ENCODE measurements at regions not wholly inside any gene's neighbourhood (a gene's known extent, or its start where the extent isn't known, plus 50 kb on each side); places are given as distances from the start of the nearest gene placed in this dataset. TPM values are rescaled to one million over a fixed set of nuclear protein-coding genes. Genes with fewer than 3 reads are reported as not detected.

DNA sequence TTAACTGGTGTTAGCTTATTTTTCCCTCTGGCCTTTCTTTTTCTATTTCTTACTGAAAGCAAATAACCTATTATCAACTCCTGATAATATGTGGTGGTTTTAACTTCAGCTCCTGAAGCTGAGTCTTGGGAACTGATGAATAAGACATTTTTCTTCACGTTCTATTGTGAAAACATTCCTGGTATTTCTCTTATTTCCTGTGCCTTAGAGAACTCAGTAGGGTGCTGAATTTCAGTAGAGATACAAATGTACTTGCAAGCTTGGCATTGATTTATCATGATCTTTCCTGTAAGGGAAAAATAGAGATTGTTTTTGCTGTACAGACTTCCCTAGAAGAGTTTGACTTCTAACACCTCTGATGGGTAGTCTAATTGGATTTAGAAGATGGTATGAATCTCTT is 52.8 kb upstream of the DCC start:
- DNase-seq (ENCODE audit: low read depth) = no peak
- CTCF ChIA-PET = no interaction called here
- H3K27me3 ChIP-seq (ENCODE audit: control insufficient read depth, insufficient read depth, low read length) = no peaks in the 10 kb centered on the region
- H3K36me3 ChIP-seq (ENCODE audit: control insufficient read depth, insufficient read depth, low read length) = no peaks in the 10 kb centered on the region
- POLR2A ChIA-PET = no interaction called here
- no peak overlapping the region for H3K4me3 ChIP-seq (ENCODE audit: low read depth, low read length)
- TF ChIP-seq, protein P1, sequence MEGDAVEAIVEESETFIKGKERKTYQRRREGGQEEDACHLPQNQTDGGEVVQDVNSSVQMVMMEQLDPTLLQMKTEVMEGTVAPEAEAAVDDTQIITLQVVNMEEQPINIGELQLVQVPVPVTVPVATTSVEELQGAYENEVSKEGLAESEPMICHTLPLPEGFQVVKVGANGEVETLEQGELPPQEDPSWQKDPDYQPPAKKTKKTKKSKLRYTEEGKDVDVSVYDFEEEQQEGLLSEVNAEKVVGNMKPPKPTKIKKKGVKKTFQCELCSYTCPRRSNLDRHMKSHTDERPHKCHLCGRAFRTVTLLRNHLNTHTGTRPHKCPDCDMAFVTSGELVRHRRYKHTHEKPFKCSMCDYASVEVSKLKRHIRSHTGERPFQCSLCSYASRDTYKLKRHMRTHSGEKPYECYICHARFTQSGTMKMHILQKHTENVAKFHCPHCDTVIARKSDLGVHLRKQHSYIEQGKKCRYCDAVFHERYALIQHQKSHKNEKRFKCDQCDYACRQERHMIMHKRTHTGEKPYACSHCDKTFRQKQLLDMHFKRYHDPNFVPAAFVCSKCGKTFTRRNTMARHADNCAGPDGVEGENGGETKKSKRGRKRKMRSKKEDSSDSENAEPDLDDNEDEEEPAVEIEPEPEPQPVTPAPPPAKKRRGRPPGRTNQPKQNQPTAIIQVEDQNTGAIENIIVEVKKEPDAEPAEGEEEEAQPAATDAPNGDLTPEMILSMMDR (IDR thresholded peaks at IDR 0.05; ENCODE audit: insufficient read depth, low read depth, low read length) = no peak

DNA sequence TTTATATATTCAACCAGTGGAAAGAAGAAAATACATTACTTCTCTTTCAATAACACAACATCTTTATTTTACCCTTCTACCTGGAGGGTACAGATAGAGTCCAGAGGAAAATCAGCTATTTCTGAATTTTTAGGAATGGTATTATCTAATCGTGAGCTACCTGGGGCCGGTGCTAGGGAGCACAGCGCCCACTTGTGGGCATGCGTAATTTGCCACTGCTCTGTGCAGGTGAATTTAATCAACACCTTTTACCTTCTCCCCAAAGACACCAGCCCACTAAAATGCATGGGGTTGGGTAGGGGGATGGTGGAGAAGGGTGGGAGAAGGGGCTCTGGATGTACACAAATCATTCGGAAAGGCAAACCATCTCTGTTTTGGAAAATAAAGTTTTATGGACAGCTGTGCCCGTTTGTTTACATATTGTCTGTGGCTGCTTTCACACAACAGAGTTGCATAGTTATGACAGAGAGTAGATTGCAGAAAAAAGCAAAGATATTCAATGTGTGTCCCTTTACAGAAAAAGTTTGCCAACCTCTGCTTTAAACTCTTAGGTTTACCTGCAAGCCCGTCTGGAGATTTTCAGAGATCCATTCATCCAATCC is 51.5 kb upstream of the DCC start:
- H3K4me3 ChIP-seq (ENCODE audit: low read depth, low read length) = no peak overlapping the region
- H3K36me3 ChIP-seq (ENCODE audit: control insufficient read depth, insufficient read depth, low read length) = no peaks in the 10 kb centered on the region
- ChIA-PET CTCF (no interaction called here), POLR2A (no interaction called here)
- TF ChIP-seq, protein P1 (IDR thresholded peaks at IDR 0.05; ENCODE audit: insufficient read depth, low read depth, low read length) = 0 out of 2 replicates have a peak, but pooled peaks have one; percentile 27
- no peaks in the 10 kb centered on the region for H3K27me3 ChIP-seq (ENCODE audit: control insufficient read depth, insufficient read depth, low read length)
- no peak for DNase-seq (ENCODE audit: low read depth)

DNA sequence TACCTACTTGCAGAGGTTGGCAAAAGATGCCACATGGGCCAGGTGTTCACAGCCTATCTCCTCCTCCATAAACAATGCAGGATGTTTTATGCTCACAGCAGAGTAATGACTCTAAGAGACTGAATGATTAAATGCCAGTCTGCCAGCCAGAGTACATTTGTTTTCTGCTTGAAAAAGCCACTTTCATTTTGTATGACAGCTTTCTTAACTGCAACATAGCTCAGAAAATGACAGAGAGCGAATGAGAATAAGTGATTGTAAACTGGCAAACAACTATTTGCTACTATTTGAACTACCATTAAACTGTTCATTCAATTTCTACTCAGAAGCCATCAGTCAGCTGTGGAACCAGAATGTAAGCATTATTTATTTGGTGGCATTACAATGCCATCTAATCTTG is 50.6 kb upstream of the DCC start:
- no peak for DNase-seq (ENCODE audit: low read depth)
- no peaks in the 10 kb centered on the region for H3K36me3 ChIP-seq (ENCODE audit: control insufficient read depth, insufficient read depth, low read length)
- CTCF ChIA-PET = no interaction called here
- no peak overlapping the region for H3K4me3 ChIP-seq (ENCODE audit: low read depth, low read length)
- POLR2A ChIA-PET = no interaction called here
- no peaks in the 10 kb centered on the region for H3K27me3 ChIP-seq (ENCODE audit: control insufficient read depth, insufficient read depth, low read length)
- TF ChIP-seq, protein P1 (IDR thresholded peaks at IDR 0.05; ENCODE audit: insufficient read depth, low read depth, low read length) = no peak

Small RNA genes in the stretch of these regions (small RNA-seq; reads per million reads assigned to genes)
- gene RNU1-46P (ENCODE audit: insufficient read length, low read depth, low replicate concordance) = not detected
